T-cell (primary cell): ENCODE measurements at regions not wholly inside any gene's neighbourhood (a gene's known extent, or its start where the extent isn't known, plus 50 kb on each side); places are given as distances from the start of the nearest gene placed in this dataset.

Source experiments
- ATAC-seq, 4 experiments: fragments of 200-7000 bp in 3 of 4; fragments of 150-1000 bp in 1 of 4; cut with Tn5 transposase; replicated peaks in 1 of 4; 1 replicate in 3 of 4; 2 replicates in 1 of 4; pipeline ENCODE4 v1.10.0; 2021; ENCODE audit warnings: moderate library complexity in 3 of 4, mild to moderate bottlenecking in 2 of 4, moderate number of reproducible peaks in 1 of 4
- CTCF ChIA-PET, 2 donors: fragments of 300-600 bp; sonication (Branson Sonifier 250); formaldehyde crosslinking; loops; one replicate each; lab custom pipeline; 2022; ENCODE audit warnings: antibody characterized with exemption in 2 of 2; lab: Charles Lee
- POLR2A ChIA-PET, 2 donors: fragments of 300-600 bp; sonication (Branson Sonifier 250); formaldehyde crosslinking; loops; one replicate each; lab custom pipeline; 2022; ENCODE audit warnings: antibody characterized with exemption in 2 of 2; lab: Charles Lee
- DNase-seq, 35 experiments: peaks; one replicate each; pipeline versions ENCODE4 v3.0.0 to v3.0.0-alpha.2; 2013 to 2023
- H3K27ac ChIP-seq: one replicate; pipeline ENCODE4 v1.5.1; 2013; ENCODE audit warnings: low read length
- H3K27me3 ChIP-seq, 2 experiments: replicated peaks in 1 of 2; 1 replicate in 1 of 2; 2 replicates in 1 of 2; pipeline versions ENCODE4 v1.6.1 to v1.7.0; 2013; ENCODE audit warnings: low read length in 1 of 2, mixed read lengths in 1 of 2; ENCODE audit not compliant: control insufficient read depth in 2 of 2, insufficient read depth in 2 of 2; ENCODE audit errors: extremely low read depth in 1 of 2
- H3K36me3 ChIP-seq, 2 donors: 1 replicate in 1 of 2; 2 replicates in 1 of 2; pipeline versions ENCODE4 v1.6.1 to v1.7.0; 2013; ENCODE audit warnings: low read length in 1 of 2; ENCODE audit not compliant: control insufficient read depth in 2 of 2, insufficient read depth in 1 of 2; ENCODE audit errors: extremely low read depth in 1 of 2
- H3K4me1 ChIP-seq, 2 experiments: 1 replicate in 1 of 2; 2 replicates in 1 of 2; pipeline versions ENCODE4 v1.6.1 to v1.7.0; 2013; ENCODE audit warnings: low read length in 2 of 2, mixed read lengths in 1 of 2; ENCODE audit not compliant: insufficient read depth in 2 of 2, control insufficient read depth in 1 of 2; ENCODE audit errors: extremely low read depth in 1 of 2
- H3K4me3 ChIP-seq, 2 donors: 1 replicate in 1 of 2; 2 replicates in 1 of 2; pipeline versions ENCODE4 v1.5.1 to v1.7.0; 2013; ENCODE audit warnings: mild to moderate bottlenecking in 2 of 2, low read length in 1 of 2, moderate library complexity in 1 of 2; ENCODE audit not compliant: control insufficient read depth in 1 of 2; ENCODE audit errors: extremely low read depth in 1 of 2
- H3K9me3 ChIP-seq: 2 replicates; pipeline ENCODE4 v1.7.0; 2013
- H3K27ac Mint-ChIP-seq, 2 donors: one replicate each; pipeline ENCODE4 v1.8.0; 2020 to 2021; ENCODE audit warnings: mild to moderate bottlenecking in 2 of 2, mixed read lengths in 2 of 2
- H3K27me3 Mint-ChIP-seq, 2 donors: one replicate each; pipeline ENCODE4 v1.8.0; 2021 to 2022; ENCODE audit warnings: mixed read lengths in 2 of 2
- H3K36me3 Mint-ChIP-seq: one replicate; pipeline ENCODE4 v1.8.0; 2021; ENCODE audit warnings: mixed read lengths
- H3K4me1 Mint-ChIP-seq, 3 donors: one replicate each; pipeline ENCODE4 v1.8.0; 2020 to 2022; ENCODE audit warnings: mixed read lengths in 3 of 3, mild to moderate bottlenecking in 1 of 3
- H3K4me3 Mint-ChIP-seq, 3 donors: one replicate each; pipeline ENCODE4 v1.8.0; 2020 to 2022; ENCODE audit warnings: mild to moderate bottlenecking in 3 of 3, mixed read lengths in 3 of 3, moderate library complexity in 3 of 3
- H3K9me3 Mint-ChIP-seq, 3 donors: one replicate each; pipeline ENCODE4 v1.8.0; 2020 to 2022; ENCODE audit warnings: mixed read lengths in 3 of 3
- WGBS: methylation state at CpG from one replicate; pipeline ENCODE4 v1.1.5; 2013; ENCODE audit warnings: missing lambda C conversion rate; ENCODE audit not compliant: insufficient coverage; 5-methylcytosine and 5-hydroxymethylcytosine counted together

GRCh38 chr4:129788486-129788885 lies 692.5 kb downstream of the C4orf33 start:
- ChIA-PET CTCF (no interaction called here), POLR2A (no interaction called here)
- Mint-ChIP-seq H3K27ac (no peak overlapping the region), H3K4me1 (no peaks in the 10 kb centered on the region), H3K36me3 (no peaks in the 10 kb centered on the region), H3K9me3 (peaks cover 2 to 6% (median 4%) of the 10 kb centered on the region in 3 donors), H3K27me3 (no peaks in the 10 kb centered on the region), H3K4me3 (no peak overlapping the region)
- H3K4me1 ChIP-seq, result no peaks in the 10 kb centered on the region
- no peak overlapping the region for H3K4me3 ChIP-seq
- no peak overlapping the region for H3K27ac ChIP-seq
- H3K9me3 ChIP-seq, result no peaks in the 10 kb centered on the region
- ATAC-seq, result no peak
- no peaks in the 10 kb centered on the region for H3K27me3 ChIP-seq
- H3K36me3 ChIP-seq, result no peaks in the 10 kb centered on the region
- DNase-seq, result no peak
- WGBS, result 93% methylated on average over 2 of the region's 3 CpGs

DNA sequence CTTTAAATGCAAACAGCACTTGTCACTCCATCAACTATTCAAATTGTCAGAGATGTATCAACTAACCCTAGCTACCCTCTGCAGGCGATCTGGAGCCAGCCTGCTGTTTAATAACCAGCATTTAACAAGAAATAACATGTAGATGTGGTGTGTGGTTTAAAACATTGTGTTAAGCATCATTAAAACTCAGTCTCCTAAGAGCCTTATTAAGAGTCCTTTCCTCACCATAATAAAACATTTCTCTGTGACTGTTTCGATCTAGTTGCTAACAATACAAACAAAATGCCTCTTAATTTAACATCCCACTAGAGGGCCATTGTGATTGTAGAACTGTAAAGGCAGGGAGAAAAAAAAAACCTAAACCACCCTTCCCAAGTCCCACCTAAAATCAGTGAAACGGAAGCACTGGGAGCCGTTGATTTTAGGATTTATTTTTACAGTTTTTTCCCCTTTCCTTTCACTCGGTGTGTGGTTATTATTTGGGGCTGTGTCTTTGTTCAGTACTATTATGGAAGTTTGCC lies 708.6 kb downstream of the C4orf33 start:
- DNase-seq (no peak), ATAC-seq (no peak)
- no peak overlapping the region for H3K4me3 Mint-ChIP-seq
- POLR2A ChIA-PET, result no interaction called here
- peaks cover 0 to 16% (median 4%) of the 10 kb centered on the region in 3 donors for H3K9me3 Mint-ChIP-seq
- H3K27ac Mint-ChIP-seq, result no peak overlapping the region
- Histone ChIP-seq H3K27me3 (no peaks in the 10 kb centered on the region), H3K27ac (no peak overlapping the region), H3K4me3 (no peak overlapping the region), H3K9me3 (no peaks in the 10 kb centered on the region), H3K36me3 (no peaks in the 10 kb centered on the region), H3K4me1 (no peaks in the 10 kb centered on the region)
- no peaks in the 10 kb centered on the region for H3K36me3 Mint-ChIP-seq
- no CpG with 5 or more reads among the region's 5 CpGs for WGBS
- H3K4me1 Mint-ChIP-seq, result no peaks in the 10 kb centered on the region
- CTCF ChIA-PET, result no interaction called here
- H3K27me3 Mint-ChIP-seq, result no peaks in the 10 kb centered on the region

- H3K27me3 Mint-ChIP-seq, result no peaks in the 10 kb centered on the region
- ChIA-PET CTCF (no interaction called here), POLR2A (no interaction called here)
- Histone ChIP-seq H3K9me3 (no peaks in the 10 kb centered on the region), H3K27me3 (no peaks in the 10 kb centered on the region), H3K36me3 (no peaks in the 10 kb centered on the region), H3K4me3 (no peak overlapping the region), H3K27ac (no peak overlapping the region), H3K4me1 (no peaks in the 10 kb centered on the region)
- ATAC-seq (no peak), DNase-seq (no peak)
- no peaks in the 10 kb centered on the region for H3K36me3 Mint-ChIP-seq
- peaks cover 0 to 16% (median 9%) of the 10 kb centered on the region in 3 donors for H3K9me3 Mint-ChIP-seq
- H3K27ac Mint-ChIP-seq, result no peak overlapping the region
- H3K4me3 Mint-ChIP-seq, result no peak overlapping the region
- H3K4me1 Mint-ChIP-seq, result no peaks in the 10 kb centered on the region
These were observed 711.0 kb downstream of the C4orf33 start for GRCh38 chr4:129806986-129807385.

- Mint-ChIP-seq H3K36me3 (no peaks in the 10 kb centered on the region), H3K9me3 (peaks cover 0 to 15% (median 9%) of the 10 kb centered on the region in 3 donors), H3K27me3 (no peaks in the 10 kb centered on the region), H3K4me1 (no peaks in the 10 kb centered on the region), H3K4me3 (no peak overlapping the region), H3K27ac (no peak overlapping the region)
- DNase-seq (no peak), ATAC-seq (no peak)
- no peak overlapping the region for H3K27ac ChIP-seq
- no peaks in the 10 kb centered on the region for H3K4me1 ChIP-seq
- POLR2A ChIA-PET, result no interaction called here
- no CpG with 5 or more reads among the region's 1 CpG for WGBS
- no peaks in the 10 kb centered on the region for H3K36me3 ChIP-seq
- CTCF ChIA-PET, result no interaction called here
- H3K9me3 ChIP-seq, result no peaks in the 10 kb centered on the region
- H3K27me3 ChIP-seq, result no peaks in the 10 kb centered on the region
- H3K4me3 ChIP-seq, result no peak overlapping the region
These were observed 712.3 kb downstream of the C4orf33 start for GRCh38 chr4:129808242-129808641.

- H3K4me3 Mint-ChIP-seq, result no peak overlapping the region
- Histone ChIP-seq H3K9me3 (no peaks in the 10 kb centered on the region), H3K4me3 (no peak overlapping the region), H3K4me1 (no peaks in the 10 kb centered on the region), H3K36me3 (no peaks in the 10 kb centered on the region), H3K27ac (no peak overlapping the region), H3K27me3 (no peaks in the 10 kb centered on the region)
- no CpG with 5 or more reads among the region's 1 CpG for WGBS
- no peaks in the 10 kb centered on the region for H3K27me3 Mint-ChIP-seq
- no peak overlapping the region for H3K27ac Mint-ChIP-seq
- H3K4me1 Mint-ChIP-seq, result no peaks in the 10 kb centered on the region
- ATAC-seq, result no peak
- ChIA-PET CTCF (no interaction called here), POLR2A (no interaction called here)
- H3K36me3 Mint-ChIP-seq, result no peaks in the 10 kb centered on the region
- no peak for DNase-seq
- peaks cover 0 to 5% (median 0%) of the 10 kb centered on the region in 3 donors for H3K9me3 Mint-ChIP-seq
These were observed 725.1 kb downstream of the C4orf33 start for GRCh38 chr4:129821073-129821472.

DNA sequence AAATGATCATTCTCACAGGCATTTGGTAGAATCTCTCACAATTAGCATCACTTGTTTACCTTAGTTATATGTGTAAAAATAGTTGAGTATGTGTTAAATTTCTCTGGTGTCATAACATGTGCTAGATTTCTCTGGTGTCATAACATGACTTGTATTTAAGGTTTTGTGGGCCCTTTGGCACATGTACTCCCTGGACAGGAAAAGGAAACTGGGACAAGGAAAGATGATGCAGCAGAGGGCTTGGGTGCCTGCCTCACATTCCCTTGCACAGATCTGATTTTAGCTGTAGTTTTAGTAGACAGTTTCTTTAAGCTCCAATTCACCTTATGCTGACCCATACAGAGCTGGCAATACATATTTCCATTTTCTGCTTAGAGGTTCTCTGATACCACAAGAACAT lies 726.0 kb downstream of the C4orf33 start:
- POLR2A ChIA-PET, result no interaction called here
- no peak overlapping the region for H3K27ac Mint-ChIP-seq
- no peak overlapping the region for H3K4me3 ChIP-seq

GRCh38 chr4:129822701-129823100 lies 726.7 kb downstream of the C4orf33 start:
- no peak overlapping the region for H3K27ac Mint-ChIP-seq
- CTCF ChIA-PET, result no interaction called here
- peaks cover 0 to 1% (median 0%) of the 10 kb centered on the region in 3 donors for H3K9me3 Mint-ChIP-seq
- ATAC-seq (no peak), DNase-seq (no peak)
- Histone ChIP-seq H3K9me3 (no peaks in the 10 kb centered on the region), H3K27ac (no peak overlapping the region), H3K27me3 (no peaks in the 10 kb centered on the region), H3K4me3 (no peak overlapping the region), H3K36me3 (no peaks in the 10 kb centered on the region), H3K4me1 (no peaks in the 10 kb centered on the region)
- H3K36me3 Mint-ChIP-seq, result no peaks in the 10 kb centered on the region
- H3K27me3 Mint-ChIP-seq, result no peaks in the 10 kb centered on the region
- no peak overlapping the region for H3K4me3 Mint-ChIP-seq
- no peaks in the 10 kb centered on the region for H3K4me1 Mint-ChIP-seq
- 89% methylated on average over 1 of the region's 2 CpGs for WGBS
- POLR2A ChIA-PET, result no interaction called here

More for the DNA sequence above, 726.0 kb downstream of the C4orf33 start:
- H3K9me3 ChIP-seq, result no peaks in the 10 kb centered on the region
- Mint-ChIP-seq H3K4me3 (no peak overlapping the region), H3K27me3 (no peaks in the 10 kb centered on the region), H3K36me3 (no peaks in the 10 kb centered on the region), H3K9me3 (peaks cover 0 to 5% (median 0%) of the 10 kb centered on the region in 3 donors), H3K4me1 (no peaks in the 10 kb centered on the region)
- no peaks in the 10 kb centered on the region for H3K36me3 ChIP-seq
- no peaks in the 10 kb centered on the region for H3K27me3 ChIP-seq
- ATAC-seq, result no peak
- H3K27ac ChIP-seq, result no peak overlapping the region
- CTCF ChIA-PET, result no interaction called here
- DNase-seq, result no peak
- no peaks in the 10 kb centered on the region for H3K4me1 ChIP-seq
